NB4 (cell line): ENCODE measurements at regions not wholly inside any gene's neighbourhood (a gene's known extent, or its start where the extent isn't known, plus 50 kb on each side); places are given as distances from the start of the nearest gene placed in this dataset.

Experiments
- DNase-seq: peaks from one replicate; pipeline ENCODE4 v3.0.0; 2010; ENCODE audit warnings: low read depth
- H3K4me3 ChIP-seq: one replicate; pipeline ENCODE4 v1.5.1; 2011; ENCODE audit warnings: mild to moderate bottlenecking, low read depth, low read length, moderate library complexity
- CTCF ChIP-seq: IDR thresholded peaks from one replicate; pipeline ENCODE4 v1.5.1; 2012; ENCODE audit warnings: low read depth, low read length
- MAX ChIP-seq: IDR thresholded peaks from 2 replicates; pipeline ENCODE4 v1.6.1; 2011; ENCODE audit warnings: low read depth, low read length
- MYC ChIP-seq: IDR thresholded peaks from 2 replicates; pipeline ENCODE4 v1.6.1; 2011; ENCODE audit warnings: low read depth, low read length
- POLR2A ChIP-seq: IDR thresholded peaks from 2 replicates; pipeline ENCODE4 v1.6.1; 2011; ENCODE audit warnings: mild to moderate bottlenecking; ENCODE audit not compliant: insufficient read length; ENCODE audit errors: extremely low read depth

GRCh38 chr11:28699701-28700100 lies 591.5 kb downstream of the METTL15 start:
- DNase-seq: no peak
- no peak for TF ChIP-seq MYC
- TF ChIP-seq POLR2A: no peak
- no peak for TF ChIP-seq MAX
- TF ChIP-seq CTCF: no peak
- no peak overlapping the region for H3K4me3 ChIP-seq

- no peak overlapping the region for H3K4me3 ChIP-seq
- DNase-seq: peak; percentile 53
- TF ChIP-seq POLR2A (no peak), MAX (no peak), CTCF (peak; percentile 86), MYC (no peak)
These were observed 590.0 kb downstream of the METTL15 start for GRCh38 chr11:28697920-28698827.

- no peak overlapping the region for H3K4me3 ChIP-seq
- DNase-seq: no peak
- no peak for TF ChIP-seq MAX
- no peak for TF ChIP-seq POLR2A
- no peak for TF ChIP-seq CTCF
- no peak for TF ChIP-seq MYC
These were observed 588.4 kb downstream of the METTL15 start for GRCh38 chr11:28696591-28696990.

- TF ChIP-seq MAX: no peak
- TF ChIP-seq MYC: no peak
- TF ChIP-seq CTCF: no peak
- no peak for TF ChIP-seq POLR2A
- no peak overlapping the region for H3K4me3 ChIP-seq
- no peak for DNase-seq
These were observed 582.6 kb downstream of the METTL15 start for GRCh38 chr11:28690746-28691145.

- DNase-seq: no peak
- H3K4me3 ChIP-seq: no peak overlapping the region
- TF ChIP-seq POLR2A: no peak
- no peak for TF ChIP-seq CTCF
- TF ChIP-seq MAX: no peak
- no peak for TF ChIP-seq MYC
These were observed 575.9 kb downstream of the METTL15 start for GRCh38 chr11:28684011-28684586.
